ENCODE measurements at regions not wholly inside any gene's neighbourhood (a gene's known extent, or its start where the extent isn't known, plus 50 kb on each side); places are given as distances from the start of the nearest gene placed in this dataset.

GRCh38 chr18:64589000-64589399 lies 440.1 kb upstream of the LINC00305 start:
- Histone ChIP-seq H3K4me3 (ENCODE audit: low read depth in 1 of 2, low read length in 2 of 2) (no peak overlapping the region), H3K9ac (ENCODE audit: low read depth in 1 of 2, low read length in 2 of 2) (no peak overlapping the region), H3K27ac (ENCODE audit: low read depth, low read length) (no peak overlapping the region), H3K4me1 (ENCODE audit: control insufficient read depth in 1 of 2, insufficient read depth in 2 of 2, low read length in 2 of 2) (no peaks in the 10 kb centered on the region), H3K9me3 (ENCODE audit: control insufficient read depth in 1 of 2, low read length in 2 of 2) (peaks cover 0 to 4% of the 10 kb centered on the region in 2 donors), H3K36me3 (ENCODE audit: control insufficient read depth in 1 of 2, insufficient read depth in 2 of 2, low read length in 2 of 2) (no peaks in the 10 kb centered on the region), H3K27me3 (ENCODE audit: control insufficient read depth in 1 of 2, insufficient read depth in 2 of 2, low read length in 2 of 2) (no peaks in the 10 kb centered on the region)

- Histone ChIP-seq H3K9me3 (ENCODE audit: control insufficient read depth in 1 of 2, low read length in 2 of 2) (no peaks in the 10 kb centered on the region), H3K27ac (ENCODE audit: low read depth, low read length) (no peak overlapping the region), H3K27me3 (ENCODE audit: control insufficient read depth in 1 of 2, insufficient read depth in 2 of 2, low read length in 2 of 2) (no peaks in the 10 kb centered on the region), H3K9ac (ENCODE audit: low read depth in 1 of 2, low read length in 2 of 2) (no peak overlapping the region), H3K36me3 (ENCODE audit: control insufficient read depth in 1 of 2, insufficient read depth in 2 of 2, low read length in 2 of 2) (no peaks in the 10 kb centered on the region), H3K4me3 (ENCODE audit: low read depth in 1 of 2, low read length in 2 of 2) (no peak overlapping the region), H3K4me1 (ENCODE audit: control insufficient read depth in 1 of 2, insufficient read depth in 2 of 2, low read length in 2 of 2) (no peaks in the 10 kb centered on the region)
Measured at GRCh38 chr18:64566456-64566855, 417.6 kb upstream of the LINC00305 start.

GRCh38 chr18:64562651-64563050 lies 413.8 kb upstream of the LINC00305 start:
- no peaks in the 10 kb centered on the region for H3K9me3 ChIP-seq (ENCODE audit: control insufficient read depth in 1 of 2, low read length in 2 of 2)
- no peaks in the 10 kb centered on the region for H3K36me3 ChIP-seq (ENCODE audit: control insufficient read depth in 1 of 2, insufficient read depth in 2 of 2, low read length in 2 of 2)
- H3K9ac ChIP-seq (ENCODE audit: low read depth in 1 of 2, low read length in 2 of 2) = no peak overlapping the region
- no peaks in the 10 kb centered on the region for H3K27me3 ChIP-seq (ENCODE audit: control insufficient read depth in 1 of 2, insufficient read depth in 2 of 2, low read length in 2 of 2)
- no peak overlapping the region for H3K27ac ChIP-seq (ENCODE audit: low read depth, low read length)
- no peak overlapping the region for H3K4me3 ChIP-seq (ENCODE audit: low read depth in 1 of 2, low read length in 2 of 2)
- no peaks in the 10 kb centered on the region for H3K4me1 ChIP-seq (ENCODE audit: control insufficient read depth in 1 of 2, insufficient read depth in 2 of 2, low read length in 2 of 2)

GRCh38 chr18:64546451-64546850 lies 397.6 kb upstream of the LINC00305 start:
- Histone ChIP-seq H3K36me3 (ENCODE audit: control insufficient read depth in 1 of 2, insufficient read depth in 2 of 2, low read length in 2 of 2) (no peaks in the 10 kb centered on the region), H3K9me3 (ENCODE audit: control insufficient read depth in 1 of 2, low read length in 2 of 2) (no peaks in the 10 kb centered on the region), H3K27ac (ENCODE audit: low read depth, low read length) (no peak overlapping the region), H3K27me3 (ENCODE audit: control insufficient read depth in 1 of 2, insufficient read depth in 2 of 2, low read length in 2 of 2) (no peaks in the 10 kb centered on the region), H3K4me1 (ENCODE audit: control insufficient read depth in 1 of 2, insufficient read depth in 2 of 2, low read length in 2 of 2) (no peaks in the 10 kb centered on the region), H3K4me3 (ENCODE audit: low read depth in 1 of 2, low read length in 2 of 2) (no peak overlapping the region), H3K9ac (ENCODE audit: low read depth in 1 of 2, low read length in 2 of 2) (no peak overlapping the region)

- Histone ChIP-seq H3K27ac (ENCODE audit: low read depth, low read length) (no peak overlapping the region), H3K9me3 (ENCODE audit: control insufficient read depth in 1 of 2, low read length in 2 of 2) (no peaks in the 10 kb centered on the region), H3K36me3 (ENCODE audit: control insufficient read depth in 1 of 2, insufficient read depth in 2 of 2, low read length in 2 of 2) (no peaks in the 10 kb centered on the region), H3K4me3 (ENCODE audit: low read depth in 1 of 2, low read length in 2 of 2) (no peak overlapping the region), H3K4me1 (ENCODE audit: control insufficient read depth in 1 of 2, insufficient read depth in 2 of 2, low read length in 2 of 2) (no peaks in the 10 kb centered on the region), H3K27me3 (ENCODE audit: control insufficient read depth in 1 of 2, insufficient read depth in 2 of 2, low read length in 2 of 2) (no peaks in the 10 kb centered on the region), H3K9ac (ENCODE audit: low read depth in 1 of 2, low read length in 2 of 2) (no peak overlapping the region)
Measured at GRCh38 chr18:64539847-64540246, 391.0 kb upstream of the LINC00305 start.

- Histone ChIP-seq H3K36me3 (ENCODE audit: control insufficient read depth in 1 of 2, insufficient read depth in 2 of 2, low read length in 2 of 2) (no peaks in the 10 kb centered on the region), H3K4me3 (ENCODE audit: low read depth in 1 of 2, low read length in 2 of 2) (no peak overlapping the region), H3K4me1 (ENCODE audit: control insufficient read depth in 1 of 2, insufficient read depth in 2 of 2, low read length in 2 of 2) (no peaks in the 10 kb centered on the region), H3K27me3 (ENCODE audit: control insufficient read depth in 1 of 2, insufficient read depth in 2 of 2, low read length in 2 of 2) (no peaks in the 10 kb centered on the region), H3K27ac (ENCODE audit: low read depth, low read length) (no peak overlapping the region), H3K9me3 (ENCODE audit: control insufficient read depth in 1 of 2, low read length in 2 of 2) (peaks cover 0 to 3% of the 10 kb centered on the region in 2 donors), H3K9ac (ENCODE audit: low read depth in 1 of 2, low read length in 2 of 2) (no peak overlapping the region)
Measured at GRCh38 chr18:64528646-64529045, 379.8 kb upstream of the LINC00305 start.

- Histone ChIP-seq H3K4me1 (ENCODE audit: control insufficient read depth in 1 of 2, insufficient read depth in 2 of 2, low read length in 2 of 2) (no peaks in the 10 kb centered on the region), H3K27me3 (ENCODE audit: control insufficient read depth in 1 of 2, insufficient read depth in 2 of 2, low read length in 2 of 2) (no peaks in the 10 kb centered on the region), H3K27ac (ENCODE audit: low read depth, low read length) (no peak overlapping the region), H3K36me3 (ENCODE audit: control insufficient read depth in 1 of 2, insufficient read depth in 2 of 2, low read length in 2 of 2) (no peaks in the 10 kb centered on the region), H3K9me3 (ENCODE audit: control insufficient read depth in 1 of 2, low read length in 2 of 2) (no peaks in the 10 kb centered on the region), H3K9ac (ENCODE audit: low read depth in 1 of 2, low read length in 2 of 2) (no peak overlapping the region), H3K4me3 (ENCODE audit: low read depth in 1 of 2, low read length in 2 of 2) (no peak overlapping the region)
Measured at GRCh38 chr18:64519201-64519600, 370.3 kb upstream of the LINC00305 start.

- Histone ChIP-seq H3K27ac (ENCODE audit: low read depth, low read length) (no peak overlapping the region), H3K9ac (ENCODE audit: low read depth in 1 of 2, low read length in 2 of 2) (no peak overlapping the region), H3K36me3 (ENCODE audit: control insufficient read depth in 1 of 2, insufficient read depth in 2 of 2, low read length in 2 of 2) (no peaks in the 10 kb centered on the region), H3K4me1 (ENCODE audit: control insufficient read depth in 1 of 2, insufficient read depth in 2 of 2, low read length in 2 of 2) (no peaks in the 10 kb centered on the region), H3K4me3 (ENCODE audit: low read depth in 1 of 2, low read length in 2 of 2) (no peak overlapping the region), H3K9me3 (ENCODE audit: control insufficient read depth in 1 of 2, low read length in 2 of 2) (no peaks in the 10 kb centered on the region), H3K27me3 (ENCODE audit: control insufficient read depth in 1 of 2, insufficient read depth in 2 of 2, low read length in 2 of 2) (no peaks in the 10 kb centered on the region)
Measured at GRCh38 chr18:64518191-64518590, 369.3 kb upstream of the LINC00305 start.

GRCh38 chr18:64513401-64513800 lies 364.5 kb upstream of the LINC00305 start:
- Histone ChIP-seq H3K9ac (ENCODE audit: low read depth in 1 of 2, low read length in 2 of 2) (no peak overlapping the region), H3K27ac (ENCODE audit: low read depth, low read length) (no peak overlapping the region), H3K4me3 (ENCODE audit: low read depth in 1 of 2, low read length in 2 of 2) (no peak overlapping the region), H3K36me3 (ENCODE audit: control insufficient read depth in 1 of 2, insufficient read depth in 2 of 2, low read length in 2 of 2) (no peaks in the 10 kb centered on the region), H3K4me1 (ENCODE audit: control insufficient read depth in 1 of 2, insufficient read depth in 2 of 2, low read length in 2 of 2) (no peaks in the 10 kb centered on the region), H3K27me3 (ENCODE audit: control insufficient read depth in 1 of 2, insufficient read depth in 2 of 2, low read length in 2 of 2) (no peaks in the 10 kb centered on the region), H3K9me3 (ENCODE audit: control insufficient read depth in 1 of 2, low read length in 2 of 2) (no peaks in the 10 kb centered on the region)

- H3K36me3 ChIP-seq (ENCODE audit: control insufficient read depth in 1 of 2, insufficient read depth in 2 of 2, low read length in 2 of 2) = no peaks in the 10 kb centered on the region
- H3K27me3 ChIP-seq (ENCODE audit: control insufficient read depth in 1 of 2, insufficient read depth in 2 of 2, low read length in 2 of 2) = no peaks in the 10 kb centered on the region
- no peaks in the 10 kb centered on the region for H3K4me1 ChIP-seq (ENCODE audit: control insufficient read depth in 1 of 2, insufficient read depth in 2 of 2, low read length in 2 of 2)
- no peak overlapping the region for H3K4me3 ChIP-seq (ENCODE audit: low read depth in 1 of 2, low read length in 2 of 2)
- H3K9ac ChIP-seq (ENCODE audit: low read depth in 1 of 2, low read length in 2 of 2) = no peak overlapping the region
- no peaks in the 10 kb centered on the region for H3K9me3 ChIP-seq (ENCODE audit: control insufficient read depth in 1 of 2, low read length in 2 of 2)
- no peak overlapping the region for H3K27ac ChIP-seq (ENCODE audit: low read depth, low read length)
Measured at GRCh38 chr18:64490207-64490606, 341.3 kb upstream of the LINC00305 start.

- Histone ChIP-seq H3K36me3 (ENCODE audit: control insufficient read depth in 1 of 2, insufficient read depth in 2 of 2, low read length in 2 of 2) (no peaks in the 10 kb centered on the region), H3K9ac (ENCODE audit: low read depth in 1 of 2, low read length in 2 of 2) (no peak overlapping the region), H3K4me3 (ENCODE audit: low read depth in 1 of 2, low read length in 2 of 2) (no peak overlapping the region), H3K27me3 (ENCODE audit: control insufficient read depth in 1 of 2, insufficient read depth in 2 of 2, low read length in 2 of 2) (no peaks in the 10 kb centered on the region), H3K27ac (ENCODE audit: low read depth, low read length) (no peak overlapping the region), H3K9me3 (ENCODE audit: control insufficient read depth in 1 of 2, low read length in 2 of 2) (no peaks in the 10 kb centered on the region), H3K4me1 (ENCODE audit: control insufficient read depth in 1 of 2, insufficient read depth in 2 of 2, low read length in 2 of 2) (no peaks in the 10 kb centered on the region)
Measured at GRCh38 chr18:64488698-64489097, 339.8 kb upstream of the LINC00305 start.

Data from duodenal mucosa (tissue), 2 donors.